ENCODE measurements at regions not wholly inside any gene's neighbourhood (a gene's known extent, or its start where the extent isn't known, plus 50 kb on each side); places are given as distances from the start of the nearest gene placed in this dataset.

DNA sequence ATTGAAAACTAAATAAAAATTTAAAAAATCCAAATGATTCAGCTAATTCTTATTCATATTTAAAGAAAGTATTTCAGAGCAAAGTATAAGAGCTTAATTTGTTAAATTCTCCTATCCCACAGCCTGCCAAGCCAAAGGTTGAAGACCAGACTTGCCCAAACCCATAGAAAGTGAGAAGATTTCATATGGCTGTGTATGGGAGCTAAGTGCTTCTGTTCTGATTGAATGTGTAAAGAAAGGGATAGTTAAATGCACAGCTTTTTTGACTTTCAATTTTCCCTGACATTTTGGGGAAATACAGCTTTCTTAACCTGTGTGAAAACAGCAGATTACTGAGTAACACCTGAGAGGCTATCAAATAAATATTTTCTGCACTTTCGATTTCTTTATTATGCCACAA is 125.0 kb upstream of the MTAP start:
- TF ChIP-seq, protein P1, sequence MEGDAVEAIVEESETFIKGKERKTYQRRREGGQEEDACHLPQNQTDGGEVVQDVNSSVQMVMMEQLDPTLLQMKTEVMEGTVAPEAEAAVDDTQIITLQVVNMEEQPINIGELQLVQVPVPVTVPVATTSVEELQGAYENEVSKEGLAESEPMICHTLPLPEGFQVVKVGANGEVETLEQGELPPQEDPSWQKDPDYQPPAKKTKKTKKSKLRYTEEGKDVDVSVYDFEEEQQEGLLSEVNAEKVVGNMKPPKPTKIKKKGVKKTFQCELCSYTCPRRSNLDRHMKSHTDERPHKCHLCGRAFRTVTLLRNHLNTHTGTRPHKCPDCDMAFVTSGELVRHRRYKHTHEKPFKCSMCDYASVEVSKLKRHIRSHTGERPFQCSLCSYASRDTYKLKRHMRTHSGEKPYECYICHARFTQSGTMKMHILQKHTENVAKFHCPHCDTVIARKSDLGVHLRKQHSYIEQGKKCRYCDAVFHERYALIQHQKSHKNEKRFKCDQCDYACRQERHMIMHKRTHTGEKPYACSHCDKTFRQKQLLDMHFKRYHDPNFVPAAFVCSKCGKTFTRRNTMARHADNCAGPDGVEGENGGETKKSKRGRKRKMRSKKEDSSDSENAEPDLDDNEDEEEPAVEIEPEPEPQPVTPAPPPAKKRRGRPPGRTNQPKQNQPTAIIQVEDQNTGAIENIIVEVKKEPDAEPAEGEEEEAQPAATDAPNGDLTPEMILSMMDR (IDR thresholded peaks at IDR 0.05): no peak
- no peak for TF ChIP-seq EZH2 (IDR thresholded peaks at IDR 0.05; ENCODE audit: borderline replicate concordance, insufficient read depth, low read depth, low read length, poor library complexity, severe bottlenecking)
